HG02981 (cell line): ENCODE measurements at regions not wholly inside any gene's neighbourhood (a gene's known extent, or its start where the extent isn't known, plus 50 kb on each side); places are given as distances from the start of the nearest gene placed in this dataset.

Experiments used
- ATAC-seq: cut with Tn5 transposase; IDR thresholded peaks from one replicate; pipeline ENCODE4 v1.9.1; 2021; ENCODE audit warnings: mild to moderate bottlenecking, moderate library complexity; ENCODE audit not compliant: unreplicated experiment

DNA sequence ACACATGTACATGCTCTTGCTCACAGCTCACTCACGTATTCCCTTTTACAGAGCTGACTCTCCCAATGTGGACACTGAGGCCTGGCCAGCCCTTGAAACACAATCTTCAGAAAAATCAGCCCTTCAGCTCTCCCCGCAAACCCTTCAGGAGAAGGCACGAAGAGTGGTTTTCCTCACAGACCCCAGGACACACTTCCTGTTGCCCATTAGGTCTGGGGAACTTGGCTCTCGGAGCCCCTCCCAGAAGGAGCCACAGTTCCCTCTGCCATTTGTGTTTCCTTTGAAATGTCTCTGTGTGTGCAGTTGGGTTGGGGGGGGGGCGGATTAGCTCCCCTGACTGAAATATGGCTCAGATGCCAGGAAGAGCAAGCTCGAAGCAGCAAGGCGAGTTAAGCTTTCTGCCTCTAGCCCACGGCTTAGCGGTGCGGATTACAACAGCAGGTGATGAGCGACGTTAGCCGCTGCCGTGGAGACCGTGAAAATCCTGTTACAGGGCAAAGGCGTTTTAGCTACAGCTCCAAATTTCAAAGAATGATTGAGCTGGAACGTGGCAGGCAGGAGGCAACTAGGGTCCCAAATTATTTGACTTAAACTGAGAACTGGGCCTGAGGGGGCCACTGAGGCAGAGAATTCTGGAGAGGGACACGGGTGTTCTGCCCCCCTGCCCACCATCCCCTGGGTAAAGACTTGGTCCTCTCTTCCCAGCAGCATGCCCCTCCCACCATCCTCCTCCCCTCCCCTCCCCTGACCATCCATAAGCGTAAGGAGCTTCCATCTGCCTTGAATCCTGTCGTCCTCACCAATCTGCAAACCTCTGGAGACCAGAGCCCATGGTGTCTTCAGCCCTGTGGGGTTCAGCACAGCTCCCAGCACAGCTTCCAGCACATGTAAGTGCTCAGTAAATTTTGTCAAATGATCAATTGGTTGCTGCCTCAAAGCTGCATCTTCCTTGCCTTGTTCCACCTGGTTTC lies 598.6 kb downstream of the BUD13 start:
- no peak for ATAC-seq

DNA sequence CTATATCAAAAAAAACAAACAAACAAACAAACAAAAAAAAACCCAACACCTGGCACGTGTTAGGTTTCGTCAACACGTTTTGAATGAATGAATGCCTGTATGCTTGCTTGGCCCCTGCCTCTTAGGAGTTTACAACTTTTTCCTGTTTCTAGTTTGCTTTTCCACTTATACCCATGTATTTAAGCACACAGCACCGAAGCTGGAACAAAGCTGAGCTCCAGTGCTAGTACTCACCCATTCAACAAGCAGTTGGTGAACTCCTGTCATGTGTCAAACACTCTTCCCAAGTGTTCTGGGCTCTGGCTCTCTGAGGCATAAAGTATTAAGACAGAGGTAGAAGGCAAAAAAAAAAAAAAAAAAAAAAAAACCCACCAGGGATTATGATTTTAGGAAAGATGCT lies 599.3 kb downstream of the BUD13 start:
- no peak for ATAC-seq

DNA sequence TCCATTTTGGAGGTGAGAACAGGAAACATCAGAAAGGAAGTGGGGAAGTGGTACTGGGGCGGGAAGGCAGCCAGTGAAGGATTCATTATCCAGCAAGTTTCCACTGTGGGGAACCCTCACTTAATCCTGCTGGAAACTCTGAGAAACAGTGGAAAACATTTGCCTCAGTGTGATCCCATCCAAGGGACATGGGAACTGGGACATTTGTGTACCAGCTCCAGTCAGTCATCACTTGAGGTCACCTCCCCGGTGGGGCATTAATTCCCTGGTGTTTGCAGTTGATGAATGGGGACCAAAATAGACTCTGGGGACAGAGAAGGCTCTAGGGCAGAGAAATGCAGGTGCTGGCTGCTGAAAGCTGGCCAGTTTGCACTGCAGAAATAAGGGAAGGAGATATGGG lies 599.9 kb downstream of the BUD13 start:
- no peak for ATAC-seq

DNA sequence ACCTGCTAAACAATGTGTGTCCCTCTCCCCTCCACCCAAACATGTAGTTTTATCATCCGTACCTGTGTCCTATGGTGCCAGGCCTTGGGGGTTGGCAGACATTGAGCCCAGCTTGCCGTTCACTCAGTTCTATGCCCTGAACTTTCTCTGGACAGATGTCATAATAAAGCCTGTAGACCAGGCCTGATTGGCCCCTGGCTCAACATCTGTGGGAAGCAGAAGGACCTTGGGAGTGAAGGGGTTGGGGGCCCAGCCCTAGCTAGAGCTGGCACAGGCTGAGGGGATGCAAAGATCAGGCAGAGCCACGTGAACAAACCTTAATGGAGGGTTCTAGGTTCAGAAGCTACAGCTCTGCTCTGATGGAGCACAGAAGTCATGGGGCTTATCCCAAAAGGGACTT lies 600.6 kb downstream of the BUD13 start:
- no peak for ATAC-seq

DNA sequence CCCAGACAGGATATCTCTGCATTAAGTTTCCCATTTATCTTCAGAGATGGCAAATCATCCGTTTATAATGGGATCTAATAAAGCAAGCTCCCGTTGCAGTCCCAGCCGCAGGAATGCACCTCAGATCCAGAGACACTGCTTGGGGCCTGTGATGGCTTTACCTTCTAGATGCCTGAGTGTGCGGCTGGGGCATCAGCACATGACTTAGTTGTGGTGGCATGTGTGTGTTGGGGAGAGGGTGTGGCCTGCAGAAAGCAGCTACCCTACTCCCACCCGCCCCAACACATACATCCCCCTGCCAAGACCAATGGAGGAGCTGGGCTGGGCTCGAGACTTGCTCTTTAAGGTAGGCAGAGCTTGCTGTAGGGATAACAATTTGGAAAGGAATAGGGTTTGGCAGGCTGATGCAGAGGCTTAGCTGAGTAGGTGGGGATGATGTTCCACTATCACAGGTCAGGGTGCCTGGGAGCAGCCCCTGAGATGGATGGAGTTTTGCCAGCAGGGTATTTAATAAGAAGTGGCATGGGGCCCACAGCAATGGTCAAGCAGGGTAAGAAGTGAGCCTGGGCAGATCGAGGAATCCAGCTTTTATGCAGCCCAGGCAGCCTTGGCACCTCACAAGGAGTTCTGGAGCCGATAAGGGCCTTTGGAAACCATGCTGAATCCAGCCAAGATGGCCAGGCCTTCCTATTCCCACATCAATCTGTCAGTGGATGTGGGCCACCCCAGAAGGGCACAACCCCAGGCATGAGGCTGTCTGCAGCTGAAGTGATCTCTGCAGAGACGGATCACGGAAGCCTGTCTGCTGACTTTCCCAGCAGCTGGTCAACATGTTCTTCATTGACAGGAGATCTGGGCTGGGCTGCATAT lies 601.3 kb downstream of the BUD13 start:
- no peak for ATAC-seq

DNA sequence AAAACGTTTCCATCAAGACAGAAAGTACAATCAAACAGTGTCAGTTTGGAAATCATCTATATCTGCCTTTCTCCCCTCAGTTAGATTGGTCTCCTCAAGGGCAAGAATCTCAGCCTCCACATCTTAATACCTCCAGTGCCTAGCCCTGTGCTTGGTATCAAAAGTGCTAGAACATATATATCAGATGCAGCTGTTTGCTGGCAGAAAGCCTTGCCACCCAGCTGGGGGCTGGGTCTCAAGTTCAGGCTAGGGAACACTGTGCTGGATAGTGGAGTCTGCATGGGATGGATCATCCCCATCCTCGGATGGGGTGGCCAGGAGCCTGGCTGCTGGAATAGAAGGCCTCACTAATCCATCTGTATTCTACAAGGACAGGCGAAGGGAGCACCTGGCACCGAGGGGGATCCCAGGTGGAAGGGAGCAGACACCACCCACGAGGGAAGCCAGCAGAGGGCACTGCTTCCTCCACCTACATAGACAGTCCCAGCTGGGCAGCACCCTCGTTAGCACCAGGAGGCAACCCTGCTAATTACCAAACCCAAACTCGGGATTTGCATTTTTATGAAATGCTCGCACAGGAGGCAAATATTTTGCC lies 602.2 kb downstream of the BUD13 start:
- no peak for ATAC-seq

DNA sequence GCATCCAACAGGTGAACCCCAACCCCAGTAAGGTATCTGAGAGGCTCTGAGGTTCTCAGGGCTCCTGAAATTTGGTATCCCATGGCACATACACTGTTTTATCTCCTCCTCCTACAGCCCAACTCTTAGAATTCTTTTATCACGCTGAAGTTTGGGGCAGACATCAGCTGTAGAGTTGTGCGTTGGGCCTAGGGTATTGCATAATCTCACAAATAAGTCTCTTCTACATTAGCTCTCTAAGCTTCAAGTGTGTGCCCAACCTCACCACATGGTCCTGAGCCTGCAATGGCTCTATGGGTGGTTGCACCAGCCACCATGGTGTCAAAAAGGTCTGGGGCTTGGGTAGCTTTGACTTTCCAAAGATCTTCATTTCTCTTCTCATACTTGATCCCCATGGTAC lies 603.0 kb downstream of the BUD13 start:
- no peak for ATAC-seq

DNA sequence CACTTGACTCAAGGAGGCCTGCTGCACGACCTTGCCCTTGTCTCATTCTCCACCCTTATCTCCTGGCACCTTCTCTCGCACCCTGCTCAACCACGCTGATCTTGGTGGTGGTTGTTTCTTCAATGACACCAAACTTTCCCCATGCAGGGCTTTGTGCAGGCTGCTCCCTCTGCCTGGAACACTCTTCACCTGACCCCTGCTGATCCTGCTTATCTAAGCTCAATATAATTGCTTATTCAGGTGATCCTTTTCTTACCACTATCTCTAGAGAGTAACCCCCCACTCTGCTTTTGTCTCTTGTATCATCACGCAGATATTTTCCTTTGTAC lies 604.4 kb downstream of the BUD13 start:
- ATAC-seq: no peak

DNA sequence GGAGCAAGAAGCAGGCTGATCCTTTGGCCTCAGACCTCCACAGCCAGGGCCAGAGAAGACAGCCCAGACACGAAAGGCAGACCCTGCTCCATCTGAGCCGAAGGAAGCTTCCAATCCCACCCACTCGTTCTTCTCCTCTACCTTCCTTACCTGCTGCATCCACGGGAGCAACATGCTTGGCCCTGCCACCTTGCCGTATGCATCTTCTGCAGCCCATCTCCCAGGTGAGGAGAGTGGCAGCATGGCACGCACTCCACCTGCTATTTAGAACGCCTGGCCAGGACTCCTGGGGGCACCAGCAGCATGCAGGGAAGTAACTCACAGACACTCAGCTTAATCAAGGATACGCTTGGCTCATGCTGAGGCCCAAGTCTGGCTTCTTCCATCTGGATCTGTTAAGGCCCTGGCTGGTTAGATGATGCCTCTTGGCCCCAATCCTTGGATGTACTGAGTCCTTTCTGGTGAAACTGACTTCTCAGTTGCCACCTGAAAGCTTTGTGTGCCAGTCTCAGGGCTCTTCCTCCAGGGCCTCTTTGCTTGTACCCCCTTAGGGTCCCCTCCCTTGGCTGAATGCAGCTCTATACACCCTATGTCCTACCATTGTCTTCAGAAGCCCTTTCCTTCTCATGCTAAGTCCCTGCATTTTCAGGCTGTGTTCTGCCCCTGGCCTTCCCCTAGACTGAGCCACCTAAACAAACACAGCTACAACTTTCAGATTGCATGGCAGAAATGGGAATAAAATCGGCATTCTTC lies 604.9 kb downstream of the BUD13 start:
- ATAC-seq: no peak

DNA sequence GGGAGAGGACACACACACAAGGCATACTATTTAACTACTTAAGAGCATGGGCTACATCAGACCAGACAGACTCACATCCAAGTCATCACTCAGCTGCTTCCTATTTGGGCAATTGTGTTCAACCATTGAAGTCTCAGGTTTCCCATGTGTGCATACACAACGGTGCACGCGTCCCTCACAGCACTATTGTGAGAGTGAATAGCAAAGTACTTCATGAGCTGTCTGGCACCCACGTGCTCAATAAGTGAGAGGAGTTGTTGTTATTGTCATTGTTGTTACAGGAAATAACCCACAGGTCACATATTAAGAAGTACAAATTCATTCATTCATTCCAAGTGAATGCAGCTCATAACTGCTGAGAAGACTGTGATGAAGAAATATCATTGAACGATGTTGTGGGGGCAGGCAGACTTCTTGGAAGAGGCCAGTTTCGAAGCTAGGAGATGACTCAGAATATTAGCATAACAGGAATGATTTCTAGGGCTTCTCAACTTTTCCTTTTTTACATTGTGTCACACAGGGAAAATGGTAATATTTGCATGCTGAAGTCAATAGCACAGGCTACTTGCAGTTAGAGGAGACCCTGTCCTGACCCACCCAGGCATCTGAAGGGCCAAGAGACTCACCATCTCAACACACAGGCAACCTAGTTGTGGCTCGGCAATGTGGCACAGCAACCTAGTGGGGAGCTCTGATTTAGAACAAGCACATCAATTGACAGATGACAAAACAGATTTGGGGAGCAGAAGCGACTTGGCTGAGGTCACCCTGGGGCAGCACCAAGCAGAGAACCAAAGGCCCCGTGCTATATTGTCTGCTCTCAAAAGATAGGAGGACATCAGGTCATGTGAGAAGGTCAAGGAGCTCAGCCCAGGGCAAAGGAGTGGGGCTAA lies 606.0 kb downstream of the BUD13 start:
- ATAC-seq: no peak

DNA sequence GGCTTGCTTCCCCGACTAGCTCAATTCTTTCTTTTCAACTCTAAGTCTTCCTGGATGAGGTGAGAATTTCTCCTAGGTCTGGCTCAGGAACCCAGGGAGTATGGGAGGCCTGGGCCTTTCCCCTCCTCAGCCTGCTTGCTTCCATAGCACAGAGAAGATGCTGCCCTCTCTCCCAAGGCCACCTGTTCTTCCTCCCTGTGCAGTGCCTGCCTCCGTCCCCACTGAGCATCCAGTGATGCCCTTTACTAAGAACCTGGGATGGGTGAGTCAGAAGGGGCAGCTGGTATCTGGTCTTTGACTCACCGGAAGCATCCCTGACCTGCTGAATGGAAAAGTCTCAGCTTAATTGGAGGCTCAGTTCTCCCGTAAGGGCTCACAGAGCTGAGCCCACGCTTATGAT lies 607.9 kb downstream of the BUD13 start:
- ATAC-seq: no peak

DNA sequence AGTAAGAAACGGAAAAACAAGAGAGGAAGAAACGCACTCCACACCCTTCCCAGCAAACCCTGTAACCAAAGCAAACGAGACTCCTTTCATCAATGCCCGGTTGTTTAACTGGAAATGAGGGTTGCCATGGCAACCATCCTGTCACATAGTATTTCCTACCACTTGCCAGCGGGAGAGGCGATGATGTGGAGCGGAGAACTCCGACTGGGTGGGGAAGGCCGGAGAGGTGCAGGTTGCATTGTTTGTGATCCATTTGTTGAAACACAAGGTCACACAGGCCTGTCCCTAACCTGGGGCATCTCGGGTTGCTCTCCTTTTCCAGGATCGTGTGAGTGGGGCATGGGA lies 609.9 kb downstream of the BUD13 start:
- ATAC-seq: no peak

DNA sequence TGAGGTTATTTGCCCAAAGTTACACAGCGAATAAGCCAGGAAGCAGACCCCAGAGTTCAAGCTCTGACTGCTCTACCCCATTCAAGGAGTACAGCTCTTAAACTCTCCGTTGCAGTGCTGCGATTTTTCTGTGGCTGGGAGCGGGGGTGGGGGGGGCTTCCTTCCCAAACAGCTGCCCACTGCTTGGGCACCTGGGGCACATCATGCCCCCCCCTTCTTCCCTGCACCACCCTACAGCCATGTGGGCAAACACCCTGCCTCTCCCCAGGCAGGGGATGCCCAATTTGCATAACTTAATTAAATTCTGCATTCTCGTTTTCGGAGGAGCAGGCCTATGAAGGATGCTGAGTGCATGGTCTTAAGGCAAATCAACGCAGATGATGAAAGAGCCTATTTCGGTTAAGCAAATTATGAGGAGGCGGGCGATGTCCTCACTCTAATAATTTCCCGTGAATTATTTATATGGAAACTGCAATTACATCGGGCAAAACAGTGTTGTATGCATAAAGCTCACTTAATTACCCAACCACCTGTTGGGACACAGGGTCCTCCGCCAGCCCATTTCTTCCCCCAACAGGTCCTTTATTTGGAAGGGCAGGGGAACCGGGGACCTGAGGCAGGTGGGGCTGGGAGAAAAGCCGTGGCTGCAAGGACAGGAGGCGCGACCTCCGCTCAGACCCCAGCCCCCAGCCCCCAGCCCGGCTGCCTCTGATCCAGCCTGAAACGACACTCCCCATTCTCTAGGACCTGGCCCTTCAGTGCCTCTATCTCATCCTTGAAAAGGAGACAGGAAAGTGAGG lies 610.5 kb downstream of the BUD13 start:
- no peak for ATAC-seq

DNA sequence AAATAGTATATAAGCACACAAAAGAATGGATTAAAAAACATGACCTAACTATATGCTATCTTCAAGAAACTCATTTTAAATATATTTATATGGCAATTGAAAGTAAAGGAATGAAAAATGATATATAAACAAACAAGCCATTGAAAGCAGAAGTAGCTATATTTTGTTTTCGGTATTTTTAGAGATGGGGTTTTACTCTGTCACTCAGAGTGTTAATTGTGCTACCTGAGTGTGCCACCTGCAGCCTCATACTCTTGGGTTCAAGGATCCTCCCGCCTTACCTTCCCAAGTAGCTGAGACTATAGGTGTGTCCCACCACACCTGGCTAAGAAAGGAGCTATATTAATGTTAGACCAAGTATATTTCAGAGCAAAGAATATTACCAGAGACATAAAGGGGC lies 624.1 kb downstream of the BUD13 start:
- no peak for ATAC-seq

DNA sequence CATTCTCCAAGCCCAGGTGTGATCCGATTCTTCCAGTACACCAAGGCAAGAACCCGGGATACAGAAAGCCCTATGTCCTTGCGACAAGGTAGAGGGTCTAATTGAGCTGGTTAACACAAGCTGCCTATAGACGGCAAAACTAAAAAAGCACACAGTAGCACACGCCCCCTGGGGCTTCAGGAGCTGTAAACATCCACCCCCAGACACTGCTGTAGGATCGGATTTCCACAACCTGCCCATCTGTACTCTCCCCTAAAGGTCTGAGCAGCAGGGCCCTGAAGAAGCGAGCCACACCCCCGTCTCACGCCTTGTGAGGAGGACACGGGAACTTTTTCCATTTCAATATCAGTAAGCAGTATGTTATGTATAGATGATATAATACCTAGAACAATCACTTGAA lies 624.7 kb downstream of the BUD13 start:
- no peak for ATAC-seq

DNA sequence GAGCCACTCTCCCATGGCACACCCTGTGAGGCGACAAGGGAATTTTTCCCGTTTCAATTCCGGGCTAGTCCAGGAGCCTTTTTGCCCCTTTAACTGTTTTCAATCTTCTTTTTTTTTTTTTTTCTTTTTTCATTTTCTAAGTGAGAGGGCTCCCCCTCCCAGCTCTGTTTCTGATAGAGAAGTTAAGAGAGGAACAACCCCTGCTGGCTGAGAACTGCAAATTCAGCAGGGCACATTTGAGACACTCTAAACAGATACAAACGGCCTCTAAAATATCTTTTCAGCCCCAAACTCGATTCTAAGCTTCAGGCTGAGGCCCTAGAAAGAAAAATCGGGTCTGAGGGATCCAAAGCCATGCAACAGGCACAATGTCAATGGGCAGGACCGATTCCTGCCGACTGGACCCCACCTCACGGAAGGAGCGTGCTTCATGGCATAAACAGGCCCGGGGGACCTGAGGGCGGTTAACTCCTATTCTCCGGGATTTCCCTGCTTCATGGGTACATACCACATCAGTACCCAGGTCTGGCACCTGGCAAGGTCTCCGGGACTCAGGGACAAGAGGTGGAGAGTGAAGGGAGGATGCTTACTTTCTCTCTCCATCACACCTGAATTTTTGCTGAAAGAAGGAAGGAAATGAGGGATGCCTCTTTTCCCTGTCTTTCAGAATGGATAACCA lies 627.5 kb downstream of the BUD13 start:
- no peak for ATAC-seq

DNA sequence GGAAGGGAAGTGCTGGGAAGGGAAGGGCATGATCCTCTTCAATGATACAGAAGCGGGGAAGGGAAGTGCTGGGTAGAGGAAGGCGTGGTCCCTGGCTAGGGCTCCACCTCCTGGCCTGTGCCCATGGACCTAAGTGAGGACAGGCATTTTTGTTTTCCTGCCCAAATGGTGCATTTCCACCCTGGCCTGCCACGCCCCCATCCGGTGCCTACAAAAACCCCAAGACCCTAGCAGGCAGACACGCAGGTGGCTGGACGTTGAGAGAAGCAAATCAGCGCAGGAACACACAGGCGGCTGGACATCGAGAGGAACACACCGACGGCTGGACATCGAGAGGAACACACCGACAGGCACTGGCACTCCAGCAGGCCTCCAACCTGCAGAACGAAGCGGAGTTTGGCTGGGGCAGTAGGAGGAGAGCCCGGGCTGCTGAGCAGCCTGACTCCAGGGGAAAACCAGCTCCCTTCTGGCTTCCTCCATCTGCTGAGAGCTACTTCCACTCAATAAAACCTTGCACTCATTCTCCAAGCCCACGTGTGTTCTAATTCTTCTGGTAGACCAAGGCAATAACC lies 628.3 kb downstream of the BUD13 start:
- no peak for ATAC-seq

DNA sequence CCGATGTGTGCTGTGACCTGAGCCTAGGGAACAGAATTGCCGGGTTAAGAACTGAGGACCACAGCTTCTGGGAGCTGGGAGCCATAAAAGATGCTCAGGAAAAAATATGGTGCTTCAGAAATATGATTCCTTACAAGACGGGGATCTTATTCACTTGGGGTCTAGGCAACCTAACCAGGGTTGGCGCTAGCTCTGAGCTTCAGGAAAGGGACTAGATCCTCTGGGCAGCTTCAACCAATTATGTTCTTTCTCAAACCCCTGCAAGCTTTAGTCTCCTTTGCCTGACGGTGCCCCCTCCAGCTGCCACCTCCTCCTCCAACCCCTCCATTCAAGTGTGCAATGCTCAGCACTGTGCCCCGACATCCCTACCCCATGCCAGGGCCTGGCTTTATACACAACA lies 634.1 kb upstream of the CADM1 start:
- no peak for ATAC-seq
